Breast epithelium (tissue), 3 donors: ENCODE measurements at regions not wholly inside any gene's neighbourhood (a gene's known extent, or its start where the extent isn't known, plus 50 kb on each side); places are given as distances from the start of the nearest gene placed in this dataset.

ENCODE experiments used
- POLR2A ChIP-seq: fragments of 450-650 bp; IDR thresholded peaks from one replicate; pipeline ENCODE4 v1.6.1; 2016; ENCODE audit warnings: antibody characterized with exemption, mild to moderate bottlenecking, moderate library complexity
- TF ChIP-seq, protein P1 (sequence below), 3 donors: fragments of 450-650 bp; IDR thresholded peaks; one replicate each; pipeline ENCODE4 v1.5.1; 2016 to 2017; ENCODE audit warnings: antibody characterized with exemption in 3 of 3, mild to moderate bottlenecking in 3 of 3, moderate library complexity in 3 of 3

DNA sequence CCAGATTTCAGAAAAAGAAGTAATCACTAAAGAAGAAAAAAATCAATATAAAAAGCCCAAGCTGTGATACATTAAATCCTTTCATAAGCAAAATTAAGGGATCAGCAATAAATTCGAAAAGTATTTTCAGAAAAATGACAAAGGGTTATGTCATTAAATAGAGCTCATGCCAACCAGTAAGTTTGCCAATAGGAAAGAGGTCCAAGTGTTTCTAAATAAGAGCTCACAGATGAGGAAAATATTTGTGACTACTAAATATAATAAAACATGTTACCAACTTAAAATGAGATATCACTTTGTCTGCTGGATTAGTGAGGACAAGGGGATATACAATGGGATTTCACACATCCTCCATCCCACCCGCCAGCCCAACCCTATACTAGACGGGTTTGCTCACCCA lies 140.3 kb upstream of the EYA4 start:
- TF ChIP-seq, protein P1, sequence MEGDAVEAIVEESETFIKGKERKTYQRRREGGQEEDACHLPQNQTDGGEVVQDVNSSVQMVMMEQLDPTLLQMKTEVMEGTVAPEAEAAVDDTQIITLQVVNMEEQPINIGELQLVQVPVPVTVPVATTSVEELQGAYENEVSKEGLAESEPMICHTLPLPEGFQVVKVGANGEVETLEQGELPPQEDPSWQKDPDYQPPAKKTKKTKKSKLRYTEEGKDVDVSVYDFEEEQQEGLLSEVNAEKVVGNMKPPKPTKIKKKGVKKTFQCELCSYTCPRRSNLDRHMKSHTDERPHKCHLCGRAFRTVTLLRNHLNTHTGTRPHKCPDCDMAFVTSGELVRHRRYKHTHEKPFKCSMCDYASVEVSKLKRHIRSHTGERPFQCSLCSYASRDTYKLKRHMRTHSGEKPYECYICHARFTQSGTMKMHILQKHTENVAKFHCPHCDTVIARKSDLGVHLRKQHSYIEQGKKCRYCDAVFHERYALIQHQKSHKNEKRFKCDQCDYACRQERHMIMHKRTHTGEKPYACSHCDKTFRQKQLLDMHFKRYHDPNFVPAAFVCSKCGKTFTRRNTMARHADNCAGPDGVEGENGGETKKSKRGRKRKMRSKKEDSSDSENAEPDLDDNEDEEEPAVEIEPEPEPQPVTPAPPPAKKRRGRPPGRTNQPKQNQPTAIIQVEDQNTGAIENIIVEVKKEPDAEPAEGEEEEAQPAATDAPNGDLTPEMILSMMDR (IDR thresholded peaks at IDR 0.05) = no peak
- TF ChIP-seq POLR2A = no peak
